NCI-H446 treated with DMSO at 0.1 percent for 48 hours (cell line): ENCODE measurements at regions not wholly inside any gene's neighbourhood (a gene's known extent, or its start where the extent isn't known, plus 50 kb on each side); places are given as distances from the start of the nearest gene placed in this dataset.
"Not testable (repeated sequence)": the region's sequence is repeated elsewhere in the genome, so short reads cannot be mapped to it uniquely, and the experiment has no call there.

Experiments
- DNase-seq: peaks from one replicate; lab custom pipeline; 2025; lab: John Stamatoyannopoulos, UW

DNA sequence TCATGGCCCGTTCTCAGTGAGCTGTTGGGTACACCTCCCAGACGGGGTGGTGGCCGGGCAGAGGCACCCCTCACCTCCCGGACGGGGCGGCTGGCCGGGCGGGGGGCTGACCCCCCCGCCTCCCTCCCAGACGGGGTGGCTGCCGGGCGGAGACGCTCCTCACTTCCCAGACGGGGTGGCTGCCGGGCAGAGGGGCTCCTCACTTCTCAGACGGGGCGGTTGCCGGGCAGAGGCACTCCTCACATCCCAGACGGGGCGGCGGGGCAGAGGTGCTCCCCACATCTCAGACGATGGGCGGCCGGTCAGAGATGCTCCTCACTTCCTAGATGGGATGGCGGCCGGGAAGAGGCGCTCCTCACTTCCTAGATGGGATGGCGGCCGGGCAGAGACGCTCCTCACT is 129.7 kb upstream of the DAAM1 start:
- not testable (repeated sequence) for DNase-seq

DNA sequence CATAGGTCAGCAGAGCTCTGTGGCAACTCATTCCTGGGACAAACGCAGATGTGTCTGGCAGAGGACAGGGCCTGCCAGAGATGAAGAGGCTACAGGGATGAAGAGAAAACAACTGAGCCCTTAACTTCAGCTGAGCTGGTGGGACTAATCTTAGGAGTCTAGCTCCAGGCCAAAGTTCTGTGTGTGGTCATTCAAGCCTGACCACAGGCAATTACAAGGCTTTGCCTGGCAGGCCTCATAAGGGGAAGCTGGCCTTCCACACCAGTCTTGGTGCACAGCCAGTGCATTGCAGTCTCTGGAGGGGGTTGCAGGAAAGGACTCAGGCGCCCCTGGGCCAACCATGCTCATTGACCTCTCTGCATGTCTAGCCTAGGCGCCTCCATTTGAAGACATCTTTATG is 127.6 kb upstream of the DAAM1 start:
- no peak for DNase-seq

DNA sequence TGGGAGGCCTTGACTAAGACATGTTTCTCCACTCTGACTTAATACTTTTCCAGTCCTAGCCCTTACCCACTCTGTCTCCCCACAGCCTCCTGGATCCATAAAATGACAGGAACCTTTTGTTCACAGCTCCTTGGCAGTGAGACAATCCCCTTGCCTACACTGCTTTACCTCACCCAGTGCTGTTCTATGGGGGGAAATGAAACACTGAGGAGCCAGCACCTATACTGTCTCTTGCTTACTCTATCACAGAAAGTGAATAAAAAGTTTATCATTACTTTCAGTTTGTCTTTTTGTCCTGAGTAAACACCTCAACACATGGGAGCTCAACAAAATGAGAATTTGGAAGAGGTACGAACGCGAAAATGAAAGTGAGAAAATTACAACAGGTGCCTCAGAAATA is 127.2 kb upstream of the DAAM1 start:
- no peak for DNase-seq

DNA sequence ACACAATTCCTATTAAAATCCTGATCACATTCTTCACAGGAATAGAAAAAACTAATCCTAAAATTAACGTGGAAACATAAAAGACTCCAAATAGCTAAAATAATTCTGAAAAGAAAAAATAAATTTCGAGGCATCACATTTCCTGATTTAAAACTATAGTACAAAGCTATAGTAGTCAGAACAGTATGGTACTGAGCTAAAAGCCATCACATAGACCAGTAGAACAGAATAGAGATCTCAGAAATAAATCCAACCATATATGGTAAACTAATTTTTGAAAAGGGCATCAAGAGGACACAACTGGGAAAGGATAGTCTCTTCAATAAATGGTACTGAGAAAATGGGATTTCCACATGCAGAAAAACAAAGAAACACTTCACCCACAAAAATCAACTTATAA is 125.2 kb upstream of the DAAM1 start:
- no peak for DNase-seq

DNA sequence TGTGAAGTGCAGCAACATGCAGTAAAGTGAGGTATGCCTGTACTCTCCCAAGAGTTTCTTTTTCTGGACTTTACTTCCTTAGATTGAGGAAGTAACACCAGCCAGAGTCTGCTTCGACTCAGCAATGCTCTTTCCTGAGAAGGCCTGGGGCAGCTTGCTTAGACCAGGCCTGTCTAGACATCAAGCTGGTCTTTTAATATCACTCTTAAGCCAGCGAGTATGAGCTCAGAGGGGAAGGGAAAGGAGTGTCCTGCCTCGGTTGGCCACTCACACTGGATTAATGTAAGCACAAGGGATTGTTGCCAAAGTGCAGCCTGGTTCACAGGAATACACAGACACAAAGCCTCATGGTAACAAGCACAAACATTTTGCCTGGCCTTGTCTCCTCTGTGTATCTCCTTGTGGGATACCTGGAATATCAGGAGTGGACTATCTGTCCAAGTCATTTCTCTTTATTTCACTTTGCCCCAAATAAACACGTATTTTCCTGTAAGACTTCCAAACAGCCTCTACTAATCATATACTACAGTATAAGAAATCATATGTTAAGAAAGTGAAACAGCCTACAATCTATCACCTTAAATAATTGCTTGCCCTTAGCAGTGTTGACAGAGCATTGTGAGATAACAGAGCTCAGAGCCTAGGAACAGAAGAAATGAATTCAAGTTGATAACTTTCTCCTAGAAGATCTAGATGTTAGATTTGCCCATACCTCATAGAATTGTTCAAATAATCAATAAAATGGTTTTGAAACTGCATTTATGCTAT is 121.2 kb upstream of the DAAM1 start:
- DNase-seq: no peak

DNA sequence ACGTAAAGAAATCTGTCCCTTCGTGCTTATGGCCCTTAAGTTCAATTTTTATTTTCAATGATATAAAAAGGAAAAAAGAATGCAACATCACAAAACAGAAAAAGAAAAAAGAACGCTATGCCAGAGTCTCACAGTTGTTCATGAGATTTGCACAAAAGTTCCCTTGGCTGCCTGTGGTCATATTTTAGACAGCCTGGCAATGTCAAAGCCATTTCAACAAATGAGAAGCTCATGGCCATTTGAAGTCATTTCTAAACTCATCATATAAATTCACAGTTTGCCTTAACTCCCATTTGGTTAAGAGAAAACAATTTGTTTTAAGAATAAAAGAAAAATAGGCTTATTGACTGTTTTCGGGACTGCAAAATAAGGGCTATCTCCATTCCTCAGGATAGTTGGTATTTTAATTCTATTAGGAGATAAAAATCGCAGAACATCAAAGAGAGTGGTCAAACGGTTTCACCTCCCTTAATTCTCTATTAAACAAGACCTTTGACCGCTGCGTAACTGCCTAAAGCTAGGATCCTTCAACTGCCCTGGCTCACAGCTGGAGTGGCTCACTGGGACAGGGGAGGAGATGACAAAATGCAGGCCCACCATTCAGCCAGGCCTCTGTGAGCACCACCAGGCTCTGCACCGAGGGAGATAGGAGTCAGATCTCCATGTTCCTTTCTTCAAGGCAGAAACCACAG is 119.2 kb upstream of the DAAM1 start:
- DNase-seq: no peak

DNA sequence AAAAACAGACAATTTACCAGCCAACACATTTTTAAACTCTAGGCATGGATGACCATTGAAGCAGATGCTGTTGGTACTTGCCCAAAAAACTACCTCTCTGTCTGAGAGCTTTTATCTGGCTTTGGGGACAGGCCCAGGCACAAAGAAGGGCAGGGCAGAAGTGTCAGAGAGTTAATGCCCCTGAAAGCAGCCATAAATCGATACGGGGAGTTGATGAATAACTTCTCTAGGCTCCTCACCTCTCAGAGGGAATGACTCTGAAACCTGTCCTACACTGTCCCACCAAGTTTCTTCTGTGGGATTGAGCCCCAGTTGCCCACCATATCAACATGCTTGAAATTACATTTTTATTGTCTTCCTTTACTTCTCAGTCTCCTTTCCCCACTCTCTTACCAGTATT is 113.0 kb upstream of the DAAM1 start:
- no peak for DNase-seq

DNA sequence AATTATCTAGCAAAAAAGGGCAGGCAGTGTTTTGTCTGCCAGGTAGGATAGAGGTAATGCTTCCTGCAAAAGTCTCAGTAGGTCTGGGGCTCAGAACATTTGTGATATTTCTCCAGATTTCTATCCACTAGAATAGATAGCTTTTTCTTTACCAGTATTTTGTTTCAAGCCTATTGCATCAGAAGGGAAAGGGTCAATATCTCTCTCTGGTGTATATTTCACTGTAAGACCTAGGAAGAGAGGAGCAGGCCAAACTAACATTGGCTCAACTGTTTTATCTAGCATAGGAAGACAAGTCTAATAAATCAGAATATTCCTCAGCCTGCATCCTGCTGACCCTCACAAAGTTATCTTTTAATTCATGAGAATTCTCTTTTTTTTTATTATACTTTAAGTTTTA is 106.7 kb upstream of the DAAM1 start:
- DNase-seq: no peak

DNA sequence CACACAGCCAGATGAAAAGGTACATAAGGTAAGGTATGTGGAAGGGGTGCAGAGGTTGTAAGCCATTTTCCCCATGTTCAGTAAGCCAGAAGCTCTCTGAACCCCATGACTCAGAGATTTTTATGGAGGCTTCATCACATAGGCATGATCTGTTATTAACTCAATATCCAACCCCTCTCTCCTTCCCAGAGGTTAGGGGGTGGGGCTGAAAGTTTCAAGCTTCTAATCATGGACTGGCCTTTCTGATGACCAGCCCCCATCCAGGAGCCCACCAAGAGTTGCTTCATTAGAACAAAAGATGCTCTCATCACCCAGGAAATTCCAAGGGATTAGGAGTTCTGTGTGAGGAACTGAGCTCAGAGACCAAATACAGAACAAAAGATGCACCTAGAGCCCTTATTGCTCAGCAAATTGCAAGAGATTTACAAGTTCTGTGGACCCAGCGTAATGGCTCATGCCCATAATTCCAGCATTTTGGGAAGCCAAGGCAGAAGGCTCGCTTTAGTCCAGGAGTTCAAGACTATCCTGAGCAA is 103.2 kb upstream of the DAAM1 start:
- no peak for DNase-seq

DNA sequence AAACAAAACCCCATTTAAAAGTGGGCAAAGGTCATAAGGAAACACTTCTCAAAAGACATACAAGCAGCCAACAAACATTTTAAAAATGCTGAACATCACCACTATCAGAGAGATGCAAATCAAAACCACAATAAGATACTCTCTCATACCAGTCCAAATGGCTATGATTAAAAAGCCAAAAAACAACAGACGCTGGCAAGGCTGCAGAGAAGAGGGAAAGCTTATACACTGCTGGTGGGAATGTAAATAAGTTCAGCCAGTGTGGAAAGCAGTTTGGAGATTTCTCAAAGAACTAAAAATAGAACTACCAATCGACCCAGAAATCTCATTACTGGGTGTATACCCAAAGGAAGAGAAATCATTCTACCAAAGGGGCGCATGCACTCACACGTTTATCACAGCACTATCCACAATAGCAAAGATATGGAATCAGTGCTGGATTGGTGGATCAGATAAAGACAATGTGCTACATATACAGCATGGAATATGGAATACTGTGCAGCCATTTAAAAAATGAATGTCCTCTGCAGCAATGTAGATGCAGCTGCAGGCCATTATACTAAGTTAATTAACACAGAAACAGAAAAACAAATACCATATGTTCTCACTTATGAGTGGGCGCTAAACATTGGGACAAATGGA is 102.1 kb upstream of the DAAM1 start:
- DNase-seq: peak; percentile 41

DNA sequence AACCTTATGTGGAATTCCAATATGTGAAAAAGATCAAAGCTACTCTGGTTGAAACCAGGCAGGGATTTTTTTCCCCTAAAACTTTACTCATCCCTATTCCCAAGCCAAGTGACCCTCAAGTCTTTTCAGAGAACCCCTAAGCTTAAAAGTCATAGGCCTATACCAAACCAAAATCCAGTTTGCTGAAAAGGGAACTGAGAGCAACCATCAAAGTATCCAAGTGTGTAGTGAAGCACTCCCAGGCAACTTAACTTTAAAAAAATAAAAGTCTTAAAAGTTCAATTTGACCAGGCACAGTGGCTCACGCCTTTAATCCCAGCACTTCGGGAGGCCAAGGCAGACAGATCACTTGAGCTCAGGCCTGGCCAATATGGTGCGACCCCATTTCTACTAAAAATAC is 101.2 kb upstream of the DAAM1 start:
- no peak for DNase-seq

DNA sequence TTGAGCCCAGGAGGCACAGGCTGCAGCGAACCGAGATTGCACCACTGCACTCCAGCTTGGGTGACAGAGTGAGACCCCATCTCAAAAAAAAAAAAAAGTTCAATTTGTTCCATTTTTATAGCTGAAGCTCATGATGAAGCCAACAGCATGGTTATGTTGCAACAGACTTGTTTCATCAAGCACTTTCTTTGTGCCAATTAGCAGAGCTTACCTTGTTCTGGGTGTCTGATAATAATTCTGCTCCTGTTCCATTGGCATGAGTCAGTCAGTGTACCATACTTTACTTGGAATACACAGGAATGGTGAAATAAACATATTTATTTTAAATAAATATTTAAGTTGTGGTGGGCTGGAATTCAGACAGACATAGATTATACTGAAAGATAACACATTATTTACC is 100.8 kb upstream of the DAAM1 start:
- DNase-seq: no peak

DNA sequence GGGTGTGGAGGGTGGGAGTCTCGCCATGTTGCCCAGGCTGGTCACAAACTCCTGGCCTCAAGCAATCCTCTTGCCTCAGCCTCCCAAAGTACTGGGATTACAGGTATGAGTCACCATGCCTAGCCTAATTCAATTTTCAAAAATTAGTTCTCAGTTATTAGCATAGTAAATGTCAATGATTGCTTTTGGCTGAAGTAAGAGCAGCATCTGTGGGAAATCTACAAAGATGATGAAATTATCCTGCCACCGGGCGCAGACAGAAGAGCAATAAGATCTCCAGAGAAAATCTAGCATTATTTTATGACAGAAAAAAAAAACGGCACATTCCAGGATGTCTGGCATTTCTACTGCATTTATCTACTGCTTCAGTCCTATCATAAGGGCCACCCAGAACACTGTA is 97.9 kb upstream of the DAAM1 start:
- DNase-seq: peak; percentile 17

DNA sequence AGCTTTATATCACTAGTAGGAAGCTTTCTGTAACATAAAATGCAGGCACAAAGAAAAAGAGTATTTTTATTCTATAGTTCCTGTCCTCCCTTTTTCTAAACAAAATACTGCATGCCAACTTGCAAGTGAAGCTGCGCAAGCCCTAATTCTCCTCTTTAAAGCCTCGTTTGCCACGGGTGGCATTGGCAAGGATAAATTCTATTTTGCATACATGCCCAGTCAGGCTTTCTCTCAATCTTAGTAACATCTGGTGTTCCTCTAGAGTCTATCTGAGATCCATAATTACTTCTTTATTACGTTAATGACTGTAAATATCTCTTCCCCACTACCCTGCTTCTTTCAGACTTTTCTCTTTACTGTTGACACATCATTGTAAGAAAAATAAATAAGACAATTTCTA is 97.1 kb upstream of the DAAM1 start:
- DNase-seq: peak; percentile 74

DNA sequence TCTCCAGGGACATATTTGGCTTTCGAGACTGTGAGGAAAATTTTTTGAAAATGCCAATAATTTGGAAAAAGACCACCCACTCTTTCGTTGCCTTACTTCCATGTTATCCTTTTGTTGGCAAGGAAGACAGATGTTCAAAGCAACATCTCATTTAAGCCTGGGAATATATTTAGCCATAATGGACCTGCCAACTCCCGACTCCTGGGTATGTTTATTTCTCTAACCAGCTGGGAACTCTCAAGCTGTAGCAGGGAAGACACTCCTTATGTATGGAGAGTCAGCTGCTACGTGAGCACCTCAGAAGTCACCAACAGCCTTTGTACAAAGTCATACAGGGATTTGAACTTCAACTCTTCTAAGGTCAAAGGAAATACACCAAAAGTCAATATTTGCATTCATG is 96.5 kb upstream of the DAAM1 start:
- DNase-seq: peak; percentile 46

DNA sequence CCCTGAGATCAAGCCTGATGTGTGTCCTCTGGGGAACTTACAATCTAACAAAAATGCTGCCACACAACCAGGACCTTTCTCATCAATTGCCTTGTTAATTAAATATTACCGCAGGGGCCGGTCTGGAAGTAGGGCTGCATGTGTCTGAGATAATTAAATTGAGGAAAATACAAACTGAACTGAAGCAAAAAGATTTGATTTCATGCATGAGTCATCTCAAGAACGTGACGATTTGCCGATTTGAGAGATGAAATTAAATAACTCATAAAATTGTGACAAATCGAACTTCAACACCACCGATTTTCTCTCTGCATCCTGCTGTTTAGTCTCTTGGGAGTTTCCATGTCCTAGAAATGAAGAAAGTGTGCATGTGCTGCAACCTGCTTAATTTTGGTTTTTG is 94.6 kb upstream of the DAAM1 start:
- DNase-seq: peak; percentile 21

DNA sequence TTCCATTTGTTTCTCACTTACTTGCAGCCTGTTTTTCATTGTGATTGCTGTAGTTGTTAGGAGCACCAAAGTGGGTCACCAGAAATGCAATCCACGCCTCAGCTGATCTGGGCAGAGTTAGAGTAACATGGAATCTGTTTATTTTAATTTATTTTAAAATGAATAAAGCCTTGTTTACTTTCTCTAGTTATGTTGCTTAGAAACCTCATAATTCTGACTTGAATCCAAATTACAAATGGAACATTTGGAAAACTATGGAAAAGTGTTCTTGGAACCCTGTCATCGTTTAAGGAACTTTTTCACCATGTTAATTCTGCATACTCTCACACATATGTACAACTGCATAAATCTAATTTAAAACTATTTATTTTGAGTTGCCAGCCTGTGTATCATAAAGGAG is 92.2 kb upstream of the DAAM1 start:
- no peak for DNase-seq

DNA sequence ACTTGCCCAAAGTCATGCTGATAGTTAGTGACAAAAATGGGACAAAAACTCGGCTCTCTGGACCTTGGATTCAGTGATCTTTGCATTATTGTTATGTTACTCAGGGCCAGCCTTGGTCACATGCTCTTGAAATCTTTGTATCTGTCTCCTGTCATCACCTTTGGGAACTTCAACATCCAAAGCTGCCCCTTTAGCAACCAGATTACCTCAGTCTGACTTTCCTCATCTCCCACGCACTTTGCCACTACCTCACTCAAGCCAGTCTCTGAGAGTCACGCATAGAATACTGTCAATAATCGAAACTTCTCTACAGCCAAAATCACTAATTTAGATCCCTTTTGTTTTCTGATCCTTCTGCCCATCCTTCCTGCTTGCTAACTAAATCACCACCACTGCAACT is 90.8 kb upstream of the DAAM1 start:
- no peak for DNase-seq

DNA sequence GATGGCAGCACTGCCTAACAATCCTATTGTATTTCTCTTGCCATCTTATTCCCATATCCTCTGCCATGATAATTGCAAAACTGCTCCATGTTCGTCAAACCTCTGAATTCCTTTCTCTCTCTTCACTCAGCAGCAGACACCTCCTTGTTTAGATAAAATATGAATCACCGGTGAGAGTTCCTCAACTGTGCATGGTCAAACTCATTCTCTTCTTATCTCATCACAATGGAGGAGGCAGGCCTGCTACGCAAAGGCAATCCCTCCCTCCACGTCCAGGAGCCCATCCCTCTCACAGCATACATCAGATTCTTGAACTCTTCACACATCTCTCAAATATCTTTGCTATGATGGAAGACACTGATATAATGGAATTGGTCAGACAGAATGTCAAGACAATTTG is 90.1 kb upstream of the DAAM1 start:
- no peak for DNase-seq

DNA sequence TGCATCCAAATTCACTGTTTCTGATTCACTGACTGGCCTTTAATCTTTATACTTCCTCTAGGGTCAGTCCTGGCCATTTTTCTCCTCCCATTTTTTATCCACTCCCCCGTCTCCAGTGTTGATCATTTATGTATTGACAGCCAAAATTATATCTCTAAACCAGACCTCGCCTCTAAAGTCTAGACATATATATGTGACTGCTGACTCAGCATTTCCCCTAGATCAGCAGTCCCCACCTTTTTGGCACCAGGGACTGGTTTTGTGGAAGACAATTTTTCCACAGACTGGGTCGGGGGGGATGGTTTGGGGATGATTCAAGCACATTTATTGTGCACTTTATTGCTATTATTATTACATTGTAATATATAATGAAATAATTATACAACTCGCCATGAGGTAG is 88.3 kb upstream of the DAAM1 start:
- no peak for DNase-seq

DNA sequence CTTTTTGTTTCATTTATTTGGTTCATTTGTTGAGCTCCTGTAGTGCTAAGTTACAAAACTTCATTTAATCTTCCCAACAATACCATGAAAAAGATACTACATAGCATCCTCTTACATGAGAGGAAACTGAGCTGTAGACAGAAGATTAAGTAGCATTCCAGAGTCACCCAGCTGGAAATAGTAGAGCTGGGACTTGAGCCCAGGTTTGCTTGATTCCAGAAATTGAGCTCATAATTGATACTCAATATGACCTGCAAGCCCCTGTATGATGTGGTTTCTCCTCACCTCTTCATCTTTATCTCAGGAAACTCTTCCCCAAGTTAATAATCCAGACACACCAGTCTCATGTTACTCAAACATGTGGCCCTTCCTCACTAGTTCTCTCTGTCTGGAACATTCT is 87.0 kb upstream of the DAAM1 start:
- DNase-seq: peak; percentile 14

DNA sequence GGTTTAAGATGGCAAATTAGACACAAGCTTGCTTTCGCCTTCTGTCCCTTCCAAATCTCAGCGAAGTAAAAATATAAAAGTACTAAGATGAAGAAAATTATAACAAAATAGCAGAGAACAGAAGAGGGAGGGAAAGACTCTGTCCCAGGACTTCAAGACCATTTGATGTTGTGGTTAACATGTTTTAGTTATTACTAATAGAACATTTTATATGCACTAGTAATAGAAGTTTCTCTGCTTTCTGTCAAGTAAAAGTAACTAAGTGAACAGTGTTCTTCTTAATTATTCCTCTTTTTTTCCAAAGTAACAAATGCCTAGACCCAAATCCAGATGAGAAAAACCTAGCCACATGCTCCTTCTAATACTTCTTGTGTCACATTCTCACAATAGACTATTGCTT is 85.1 kb upstream of the DAAM1 start:
- DNase-seq: no peak

DNA sequence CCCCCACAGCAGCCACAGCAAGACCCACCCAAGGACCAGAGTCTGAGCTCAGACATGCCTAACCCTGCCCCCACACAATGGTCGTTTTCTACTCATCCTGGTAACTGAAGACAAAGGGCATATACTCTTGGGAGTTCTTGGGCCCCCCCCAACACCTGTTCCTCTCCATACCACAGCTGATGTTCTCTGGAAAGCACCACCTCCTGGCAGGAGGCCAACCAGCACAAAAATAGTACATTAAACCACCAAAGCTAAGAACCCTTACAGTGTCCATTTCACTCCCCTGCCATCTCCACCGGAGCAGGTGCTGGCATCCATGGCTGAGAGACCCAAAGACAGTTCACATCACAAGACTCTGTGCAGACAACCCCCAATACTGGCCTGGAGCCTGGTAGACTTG is 80.6 kb upstream of the DAAM1 start:
- no peak for DNase-seq
